Medulla oblongata (tissue), 1 donor: ENCODE measurements at regions not wholly inside any gene's neighbourhood (a gene's known extent, or its start where the extent isn't known, plus 50 kb on each side); places are given as distances from the start of the nearest gene placed in this dataset.

Experiments used
- DNase-seq: peaks from one replicate; pipeline ENCODE4 v3.0.0-alpha.2; 2015; ENCODE audit errors: extremely low spot score

GRCh38 chr22:49328118-49328475 lies 499.6 kb downstream of the BRD1 start:
- no peak for DNase-seq

- DNase-seq, result no peak
Observed at GRCh38 chr22:49327411-49328117, 500.1 kb downstream of the BRD1 start.

- DNase-seq, result no peak
Observed at GRCh38 chr22:49326558-49326957, 501.1 kb downstream of the BRD1 start.

GRCh38 chr22:49325531-49326395 lies 501.9 kb downstream of the BRD1 start:
- DNase-seq, result no peak

GRCh38 chr22:49324527-49325491 lies 502.9 kb downstream of the BRD1 start:
- DNase-seq, result no peak

- no peak for DNase-seq
Observed at GRCh38 chr22:49323751-49324415, 503.8 kb downstream of the BRD1 start.

GRCh38 chr22:49322861-49323622 lies 504.6 kb downstream of the BRD1 start:
- no peak for DNase-seq

- no peak for DNase-seq
Observed at GRCh38 chr22:49322231-49322630, 505.4 kb downstream of the BRD1 start.

GRCh38 chr22:49321477-49322055 lies 506.1 kb downstream of the BRD1 start:
- no peak for DNase-seq

- DNase-seq, result no peak
Observed at GRCh38 chr22:49320714-49321476, 506.8 kb downstream of the BRD1 start.

- DNase-seq, result no peak
Observed at GRCh38 chr22:49317369-49317768, 510.3 kb downstream of the BRD1 start.

GRCh38 chr22:49312601-49313000 lies 515.1 kb downstream of the BRD1 start:
- no peak for DNase-seq

- no peak for DNase-seq
Observed at GRCh38 chr22:49310354-49310753, 517.3 kb downstream of the BRD1 start.

- no peak for DNase-seq
Observed at GRCh38 chr22:49308300-49308699, 519.4 kb downstream of the BRD1 start.

- no peak for DNase-seq
Observed at GRCh38 chr22:49307870-49308269, 519.8 kb downstream of the BRD1 start.

- DNase-seq, result no peak
Observed at GRCh38 chr22:49307481-49307830, 520.2 kb downstream of the BRD1 start.

- DNase-seq, result no peak
Observed at GRCh38 chr22:49306632-49307480, 520.8 kb downstream of the BRD1 start.

- DNase-seq, result no peak
Observed at GRCh38 chr22:49305966-49306631, 521.6 kb downstream of the BRD1 start.
